IPS-18a (cell line): ENCODE measurements at regions not wholly inside any gene's neighbourhood (a gene's known extent, or its start where the extent isn't known, plus 50 kb on each side); places are given as distances from the start of the nearest gene placed in this dataset.
A peak's percentile ranks its signal among the peaks of the same experiment; 100 is the strongest.

Source experiments
- H3K27ac ChIP-seq: one replicate; pipeline ENCODE4 v1.5.1; 2013; ENCODE audit warnings: low read length
- H3K27me3 ChIP-seq: one replicate; pipeline ENCODE4 v1.6.1; 2013; ENCODE audit warnings: mild to moderate bottlenecking, low read length; ENCODE audit not compliant: control insufficient read depth, insufficient read depth
- H3K36me3 ChIP-seq: one replicate; pipeline ENCODE4 v1.6.1; 2013; ENCODE audit warnings: low read depth, low read length; ENCODE audit not compliant: control insufficient read depth
- H3K4me1 ChIP-seq: one replicate; pipeline ENCODE4 v1.6.1; 2013; ENCODE audit warnings: low read depth, low read length; ENCODE audit not compliant: control insufficient read depth
- H3K4me3 ChIP-seq: one replicate; pipeline ENCODE4 v1.5.1; 2013; ENCODE audit warnings: low read length
- H3K9ac ChIP-seq: one replicate; pipeline ENCODE4 v1.6.1; 2013; ENCODE audit warnings: mild to moderate bottlenecking, low read length, moderate library complexity
- H3K9me3 ChIP-seq: one replicate; pipeline ENCODE4 v1.6.1; 2013; ENCODE audit warnings: low read depth, low read length; ENCODE audit not compliant: control insufficient read depth

GRCh38 chr9:135338546-135338945 lies 141.0 kb upstream of the PPP1R26 start:
- no peaks in the 10 kb centered on the region for H3K9me3 ChIP-seq
- H3K27me3 ChIP-seq = no peaks in the 10 kb centered on the region
- no peaks in the 10 kb centered on the region for H3K36me3 ChIP-seq
- no peak overlapping the region for H3K27ac ChIP-seq
- no peak overlapping the region for H3K9ac ChIP-seq
- peaks cover 28% of the 10 kb centered on the region for H3K4me1 ChIP-seq
- H3K4me3 ChIP-seq = no peak overlapping the region

DNA sequence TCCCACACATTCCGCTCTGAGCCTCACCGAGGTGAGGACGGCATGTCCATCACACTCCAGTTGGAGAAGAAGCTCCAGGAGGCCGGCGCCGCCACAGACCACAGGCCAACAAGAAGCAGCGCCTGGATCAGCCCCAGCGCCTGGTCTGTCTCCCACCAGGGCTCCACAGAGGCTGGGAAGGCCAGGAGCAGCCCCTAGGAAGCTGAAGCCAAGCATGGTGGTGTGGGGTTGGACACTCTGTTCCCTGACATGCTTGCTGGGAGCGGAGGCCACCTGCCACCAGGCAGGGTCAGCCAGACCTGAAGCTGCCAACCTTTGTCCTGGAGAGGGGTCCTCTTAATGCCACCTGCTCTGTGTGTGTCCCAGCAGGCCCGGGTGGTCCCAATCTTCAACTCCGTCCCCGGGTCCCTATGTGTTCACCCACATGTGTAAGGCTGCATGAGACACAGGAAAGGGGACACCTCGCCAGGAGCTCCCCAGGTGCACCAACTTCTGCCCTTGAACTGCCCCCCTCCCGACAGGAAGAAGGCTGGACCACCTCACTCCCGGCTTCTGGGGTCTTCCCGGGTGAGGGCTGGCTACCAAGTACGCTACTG lies 140.1 kb upstream of the PPP1R26 start:
- Histone ChIP-seq H3K4me1 (peaks cover 28% of the 10 kb centered on the region), H3K9ac (peak overlapping the region; percentile 51)

GRCh38 chr9:135340143-135340655 lies 139.4 kb upstream of the PPP1R26 start:
- Histone ChIP-seq H3K9me3 (no peaks in the 10 kb centered on the region), H3K27ac (peak overlapping the region; percentile 90), H3K4me1 (peaks cover 28% of the 10 kb centered on the region), H3K36me3 (no peaks in the 10 kb centered on the region), H3K9ac (peak overlapping the region; percentile 61), H3K27me3 (no peaks in the 10 kb centered on the region), H3K4me3 (peak overlapping the region; percentile 12)

More for the DNA sequence above, 140.1 kb upstream of the PPP1R26 start:
- peak overlapping the region; percentile 90 for H3K27ac ChIP-seq
- peak overlapping the region; percentile 12 for H3K4me3 ChIP-seq
- H3K27me3 ChIP-seq = no peaks in the 10 kb centered on the region
- H3K36me3 ChIP-seq = no peaks in the 10 kb centered on the region
- no peaks in the 10 kb centered on the region for H3K9me3 ChIP-seq

GRCh38 chr9:135340726-135341475 lies 138.7 kb upstream of the PPP1R26 start:
- Histone ChIP-seq H3K27ac (peak overlapping the region; percentile 90), H3K36me3 (no peaks in the 10 kb centered on the region), H3K27me3 (no peaks in the 10 kb centered on the region), H3K9me3 (no peaks in the 10 kb centered on the region), H3K4me1 (peaks cover 28% of the 10 kb centered on the region), H3K4me3 (no peak overlapping the region), H3K9ac (peak overlapping the region; percentile 61)

DNA sequence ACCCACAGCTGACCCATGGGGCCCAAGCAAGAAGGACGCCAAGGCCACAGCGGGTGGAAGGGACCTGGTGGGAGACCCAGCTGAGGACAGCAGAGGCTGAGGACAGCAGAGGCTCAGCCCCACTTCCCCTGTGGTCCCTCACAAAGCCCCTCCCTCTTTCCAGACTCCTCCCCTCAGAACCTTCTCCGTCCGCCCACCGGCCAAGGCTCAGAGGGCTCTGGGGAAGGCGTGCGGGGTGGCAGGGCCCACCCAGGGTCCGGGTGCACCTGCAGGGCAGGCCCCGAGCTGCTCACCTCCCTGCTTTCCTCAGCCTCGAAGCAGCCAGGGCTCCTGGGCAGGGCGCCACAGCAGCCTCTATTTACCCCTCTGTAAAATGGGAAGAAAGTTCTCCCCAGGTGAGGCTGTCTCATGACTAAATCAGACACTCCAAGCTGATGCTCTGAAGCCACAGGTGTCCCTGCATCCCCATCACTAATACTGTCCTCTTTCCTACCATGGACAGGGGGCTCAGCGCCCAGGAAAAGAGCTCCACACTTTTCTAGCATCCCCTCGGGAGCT lies 137.9 kb upstream of the PPP1R26 start:
- Histone ChIP-seq H3K9ac (no peak overlapping the region), H3K27me3 (no peaks in the 10 kb centered on the region), H3K4me1 (peaks cover 28% of the 10 kb centered on the region), H3K36me3 (no peaks in the 10 kb centered on the region), H3K4me3 (no peak overlapping the region), H3K27ac (no peak overlapping the region), H3K9me3 (no peaks in the 10 kb centered on the region)

DNA sequence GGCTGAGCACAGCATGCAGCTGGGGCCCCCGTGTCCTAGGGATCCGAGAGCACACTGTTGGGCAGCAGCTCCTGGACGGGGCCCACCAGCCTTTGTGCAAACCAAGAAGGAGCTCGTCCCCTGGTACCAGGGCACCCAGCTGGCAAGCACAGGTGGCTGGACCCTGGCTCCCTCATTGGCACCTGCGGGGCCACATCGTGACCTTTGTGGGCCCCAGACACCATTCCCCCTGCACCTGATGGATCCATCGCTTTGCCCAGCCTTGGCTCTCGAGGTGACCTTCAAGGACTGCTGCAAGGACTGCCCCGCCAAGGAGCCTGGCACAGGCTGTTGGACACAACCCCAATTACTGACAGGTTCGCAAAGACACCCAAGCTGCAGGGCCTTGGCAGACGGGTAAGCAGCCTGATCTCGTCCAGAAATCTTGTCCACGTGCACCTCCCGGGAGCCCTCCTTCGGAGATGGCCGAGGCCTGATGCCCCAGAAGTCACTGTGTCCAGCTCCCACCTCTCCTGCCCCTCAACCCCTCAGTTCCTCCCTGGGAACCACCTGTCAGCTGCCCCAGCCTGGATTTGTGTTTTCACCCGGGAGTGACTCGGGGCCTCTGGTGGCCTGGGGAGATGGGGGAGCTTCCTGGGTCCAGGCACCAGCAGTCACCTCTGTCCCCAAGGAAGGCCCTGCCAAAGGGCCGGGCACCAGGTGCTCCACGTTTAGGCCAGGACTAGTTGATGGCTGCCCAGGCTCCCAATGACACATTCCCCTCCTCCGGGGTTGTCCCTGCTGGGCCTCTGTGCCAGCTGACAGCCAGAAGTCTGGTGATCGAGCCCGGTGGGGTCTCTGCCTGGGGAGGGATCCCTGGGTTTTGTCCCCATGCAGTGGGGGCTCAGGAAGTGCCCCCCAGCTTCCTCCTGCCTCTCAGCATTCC lies 137.1 kb upstream of the PPP1R26 start:
- peaks cover 28% of the 10 kb centered on the region for H3K4me1 ChIP-seq

GRCh38 chr9:135343136-135343535 lies 136.4 kb upstream of the PPP1R26 start:
- no peak overlapping the region for H3K4me3 ChIP-seq
- H3K9ac ChIP-seq = no peak overlapping the region
- no peaks in the 10 kb centered on the region for H3K36me3 ChIP-seq
- no peak overlapping the region for H3K27ac ChIP-seq
- no peaks in the 10 kb centered on the region for H3K9me3 ChIP-seq
- peaks cover 28% of the 10 kb centered on the region for H3K4me1 ChIP-seq
- no peaks in the 10 kb centered on the region for H3K27me3 ChIP-seq

More for the DNA sequence above, 137.1 kb upstream of the PPP1R26 start:
- Histone ChIP-seq H3K9ac (no peak overlapping the region), H3K36me3 (no peaks in the 10 kb centered on the region), H3K27me3 (no peaks in the 10 kb centered on the region), H3K4me3 (no peak overlapping the region), H3K9me3 (no peaks in the 10 kb centered on the region), H3K27ac (no peak overlapping the region)

GRCh38 chr9:135343837-135344522 lies 135.6 kb upstream of the PPP1R26 start:
- Histone ChIP-seq H3K4me3 (no peak overlapping the region), H3K9ac (no peak overlapping the region)

GRCh38 chr9:135344523-135344901 lies 135.1 kb upstream of the PPP1R26 start:
- H3K9ac ChIP-seq = no peak overlapping the region
- H3K27ac ChIP-seq = no peak overlapping the region
- peaks cover 18% of the 10 kb centered on the region for H3K4me1 ChIP-seq
- H3K27me3 ChIP-seq = no peaks in the 10 kb centered on the region
- no peaks in the 10 kb centered on the region for H3K9me3 ChIP-seq
- H3K4me3 ChIP-seq = no peak overlapping the region
- no peaks in the 10 kb centered on the region for H3K36me3 ChIP-seq

More at GRCh38 chr9:135343837-135344522, 135.6 kb upstream of the PPP1R26 start:
- Histone ChIP-seq H3K27me3 (no peaks in the 10 kb centered on the region), H3K4me1 (peaks cover 23% of the 10 kb centered on the region), H3K36me3 (no peaks in the 10 kb centered on the region), H3K9me3 (no peaks in the 10 kb centered on the region), H3K27ac (no peak overlapping the region)

DNA sequence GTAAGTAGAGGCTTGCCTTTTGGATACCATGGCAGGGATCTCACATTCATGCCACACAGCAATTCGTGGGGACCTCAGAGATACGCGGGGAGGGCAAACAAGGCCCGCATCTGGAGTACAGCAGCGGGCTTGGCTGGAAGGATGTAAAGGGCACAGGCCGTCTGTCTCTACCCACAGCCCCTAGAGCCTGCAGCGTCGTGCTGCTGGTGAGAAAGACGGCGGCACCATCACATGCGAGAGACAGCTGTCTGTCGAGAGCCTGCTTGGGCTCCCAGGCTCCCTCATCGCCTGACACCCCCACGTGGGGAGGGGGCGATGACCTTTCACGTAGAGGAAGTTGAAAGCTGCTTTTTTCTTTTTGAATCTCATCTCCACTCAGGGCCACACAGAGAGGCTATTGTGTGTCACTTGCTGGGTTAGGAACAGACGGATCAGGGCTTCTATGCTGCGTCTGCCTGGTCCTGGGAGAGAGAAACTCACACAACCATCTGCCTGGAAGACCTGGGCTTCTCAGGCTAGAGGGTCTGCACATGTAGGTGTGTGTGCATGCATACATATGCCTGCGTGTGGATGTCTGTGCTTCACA lies 134.6 kb upstream of the PPP1R26 start:
- Histone ChIP-seq H3K4me1 (peaks cover 13% of the 10 kb centered on the region), H3K9ac (no peak overlapping the region), H3K27me3 (no peaks in the 10 kb centered on the region), H3K27ac (no peak overlapping the region), H3K36me3 (no peaks in the 10 kb centered on the region), H3K4me3 (no peak overlapping the region), H3K9me3 (no peaks in the 10 kb centered on the region)
